Osteoblast (primary cell): ENCODE measurements at regions not wholly inside any gene's neighbourhood (a gene's known extent, or its start where the extent isn't known, plus 50 kb on each side); places are given as distances from the start of the nearest gene placed in this dataset.

ENCODE experiments used
- DNase-seq: peaks from one replicate; pipeline ENCODE4 v3.0.0; 2011; ENCODE audit warnings: low spot score, mixed read lengths; ENCODE audit not compliant: insufficient read length; ENCODE audit errors: missing footprints
- H2AFZ ChIP-seq: 2 replicates; pipeline ENCODE4 v1.6.0; 2011; ENCODE audit warnings: mild to moderate bottlenecking, low read length
- H3K27ac ChIP-seq: 2 replicates; pipeline ENCODE4 v1.5.1; 2011; ENCODE audit warnings: mild to moderate bottlenecking, low read depth, low read length, moderate library complexity
- H3K27me3 ChIP-seq: 2 replicates; pipeline ENCODE4 v1.6.0; 2012; ENCODE audit warnings: mild to moderate bottlenecking, control low read depth, inconsistent platforms, low read length, moderate library complexity; ENCODE audit not compliant: insufficient read depth
- H3K36me3 ChIP-seq: 2 replicates; pipeline ENCODE4 v1.5.1; 2011; ENCODE audit warnings: mild to moderate bottlenecking, low read length, control low read depth, moderate library complexity; ENCODE audit not compliant: insufficient read depth
- H3K4me1 ChIP-seq: 2 replicates; pipeline ENCODE4 v1.5.1; 2011; ENCODE audit warnings: mild to moderate bottlenecking, low read length, control low read depth, moderate library complexity; ENCODE audit not compliant: insufficient read depth
- H3K4me2 ChIP-seq: 2 replicates; pipeline ENCODE4 v1.6.0; 2011; ENCODE audit warnings: mild to moderate bottlenecking, low read length; ENCODE audit not compliant: insufficient read depth
- H3K4me3 ChIP-seq: fragments of 200-600 bp; sonication (generic); 3 replicates; pipeline ENCODE4 v1.5.1; 2012; ENCODE audit warnings: mild to moderate bottlenecking, low read length, inconsistent platforms; ENCODE audit not compliant: insufficient read depth
- H3K79me2 ChIP-seq: 2 replicates; pipeline ENCODE4 v1.6.0; 2012; ENCODE audit warnings: mild to moderate bottlenecking, low read length, control low read depth, inconsistent platforms; ENCODE audit not compliant: insufficient read depth
- H3K9me3 ChIP-seq: 2 replicates; pipeline ENCODE4 v1.5.1; 2011; ENCODE audit warnings: low read depth, low read length, control low read depth
- H4K20me1 ChIP-seq: 2 replicates; pipeline ENCODE4 v1.6.0; 2012; ENCODE audit warnings: mild to moderate bottlenecking, low read length, control low read depth; ENCODE audit not compliant: insufficient read depth
- CTCF ChIP-seq: IDR thresholded peaks from 2 replicates; pipeline ENCODE4 v1.5.1; 2011; ENCODE audit warnings: mild to moderate bottlenecking, low read depth, low read length, moderate library complexity; ENCODE audit errors: extremely low read depth

- DNase-seq = no peak
- no peaks in the 10 kb centered on the region for H3K4me1 ChIP-seq
- H3K27me3 ChIP-seq = no peaks in the 10 kb centered on the region
- no peaks in the 10 kb centered on the region for H3K79me2 ChIP-seq
- H4K20me1 ChIP-seq = no peaks in the 10 kb centered on the region
- no peak overlapping the region for H2AFZ ChIP-seq
- H3K36me3 ChIP-seq = no peaks in the 10 kb centered on the region
- no peak overlapping the region for H3K27ac ChIP-seq
- H3K4me2 ChIP-seq = no peak overlapping the region
- H3K4me3 ChIP-seq = no peak overlapping the region
- no peak for TF ChIP-seq CTCF
- no peaks in the 10 kb centered on the region for H3K9me3 ChIP-seq
These were observed 143.6 kb upstream of the GRM7 start for GRCh38 chr3:6717026-6717943.

GRCh38 chr3:6719999-6720398 is 140.9 kb upstream of the GRM7 start:
- Histone ChIP-seq H3K27ac (no peak overlapping the region), H3K27me3 (no peaks in the 10 kb centered on the region), H3K79me2 (no peaks in the 10 kb centered on the region), H3K4me1 (no peaks in the 10 kb centered on the region), H3K4me2 (no peak overlapping the region), H3K36me3 (no peaks in the 10 kb centered on the region), H3K4me3 (no peak overlapping the region), H2AFZ (no peak overlapping the region), H4K20me1 (no peaks in the 10 kb centered on the region), H3K9me3 (no peaks in the 10 kb centered on the region)
- no peak for TF ChIP-seq CTCF
- no peak for DNase-seq

GRCh38 chr3:6721491-6721890 is 139.4 kb upstream of the GRM7 start:
- DNase-seq = no peak
- no peaks in the 10 kb centered on the region for H3K27me3 ChIP-seq
- no peak overlapping the region for H2AFZ ChIP-seq
- TF ChIP-seq CTCF = no peak
- no peaks in the 10 kb centered on the region for H4K20me1 ChIP-seq
- H3K9me3 ChIP-seq = no peaks in the 10 kb centered on the region
- H3K4me2 ChIP-seq = no peak overlapping the region
- H3K36me3 ChIP-seq = no peaks in the 10 kb centered on the region
- no peaks in the 10 kb centered on the region for H3K79me2 ChIP-seq
- no peak overlapping the region for H3K27ac ChIP-seq
- no peak overlapping the region for H3K4me3 ChIP-seq
- H3K4me1 ChIP-seq = no peaks in the 10 kb centered on the region

- H3K4me3 ChIP-seq = no peak overlapping the region
- no peak overlapping the region for H2AFZ ChIP-seq
- no peaks in the 10 kb centered on the region for H4K20me1 ChIP-seq
- H3K9me3 ChIP-seq = no peaks in the 10 kb centered on the region
- no peaks in the 10 kb centered on the region for H3K79me2 ChIP-seq
- no peaks in the 10 kb centered on the region for H3K4me1 ChIP-seq
- H3K27me3 ChIP-seq = no peaks in the 10 kb centered on the region
- no peak for TF ChIP-seq CTCF
- H3K36me3 ChIP-seq = no peaks in the 10 kb centered on the region
- H3K4me2 ChIP-seq = no peak overlapping the region
- DNase-seq = no peak
- no peak overlapping the region for H3K27ac ChIP-seq
These were observed 137.7 kb upstream of the GRM7 start for GRCh38 chr3:6723205-6723604.
